GM12878 (cell line): ENCODE measurements at regions not wholly inside any gene's neighbourhood (a gene's known extent, or its start where the extent isn't known, plus 50 kb on each side); places are given as distances from the start of the nearest gene placed in this dataset.

Experiments
- ATAC-seq: fragments of 200-7000 bp; cut with Tn5 transposase; 3 replicates; pipeline ENCODE4 v1.9.1; 2020; ENCODE audit warnings: mild to moderate bottlenecking, moderate library complexity
- BruUV-seq: library from RNA; stranded (reverse); fragments of 400-500 nt; replicated peaks from 2 replicates; lab custom pipeline; 2021; lab: Mats Ljungman, UMichigan
- CTCF ChIA-PET: fragments of 300-600 bp; sonication (Branson Sonifier 250); formaldehyde crosslinking; extraction: SDS; loops from one replicate; lab custom pipeline; 2021; ENCODE audit warnings: inconsistent platforms; lab: Yijun Ruan, JAX
- POLR2A ChIA-PET: fragments of 350-600 bp; formaldehyde crosslinking; extraction: SDS; loops from one replicate; lab custom pipeline; 2021; ENCODE audit warnings: inconsistent platforms; lab: Charles Lee
- RAD21 ChIA-PET: fragments of 300-600 bp; sonication (Branson Sonifier 250); formaldehyde crosslinking; loops from one replicate; lab custom pipeline; 2023; ENCODE audit warnings: antibody characterized with exemption; ENCODE audit not compliant: unreplicated experiment; lab: Charles Lee
- SMC1A ChIA-PET: fragments of 300-600 bp; sonication (Branson Sonifier 250); formaldehyde crosslinking; loops from one replicate; lab custom pipeline; 2023; ENCODE audit not compliant: unreplicated experiment, uncharacterized antibody; lab: Charles Lee
- DNase-seq: peaks from one replicate; pipeline ENCODE4 v3.0.0-alpha.2; 2011; ENCODE audit warnings: low read depth, low spot score
- FAIRE-seq: peaks from 3 replicates; lab custom pipeline; 2011; peaks lifted over from hg19 to GRCh38; lab: Jason Lieb, UNC
- H2AFZ ChIP-seq: 2 replicates; pipeline ENCODE4 v1.6.0; 2011; ENCODE audit warnings: low read depth, low read length, control low read depth; ENCODE audit not compliant: control insufficient read depth
- H3K27ac ChIP-seq: 2 replicates; pipeline ENCODE4 v1.5.1; 2011; ENCODE audit warnings: control low read depth; ENCODE audit not compliant: control insufficient read depth, insufficient read depth
- H3K27me3 ChIP-seq, 2 experiments: replicated peaks in 1 of 2; 2 replicates each; pipeline versions ENCODE4 v1.6.0 to v1.6.1; 2011; ENCODE audit warnings: low read length in 1 of 2; ENCODE audit not compliant: control insufficient read depth in 2 of 2, insufficient read depth in 2 of 2
- H3K36me3 ChIP-seq, 2 experiments: 2 replicates each; pipeline ENCODE4 v1.5.1; 2011; ENCODE audit warnings: low read length in 1 of 2; ENCODE audit not compliant: control insufficient read depth in 2 of 2, insufficient read depth in 2 of 2
- H3K4me1 ChIP-seq: 2 replicates; pipeline ENCODE4 v1.6.1; 2011; ENCODE audit warnings: mild to moderate bottlenecking, low read length, moderate library complexity, mixed read lengths; ENCODE audit not compliant: control insufficient read depth, insufficient read depth
- H3K4me2 ChIP-seq: 2 replicates; pipeline ENCODE4 v1.6.0; 2011; ENCODE audit warnings: control low read depth; ENCODE audit not compliant: control insufficient read depth, insufficient read depth
- H3K4me3 ChIP-seq: fragments of 200-600 bp; sonication (generic); 2 replicates; pipeline ENCODE4 v1.5.1; 2016
- H3K79me2 ChIP-seq: 2 replicates; pipeline ENCODE4 v1.6.0; 2011; ENCODE audit warnings: low read length; ENCODE audit not compliant: control insufficient read depth, insufficient read depth
- H3K9ac ChIP-seq: 2 replicates; pipeline ENCODE4 v1.8.0; 2011; ENCODE audit warnings: low read length, control low read depth, mixed read lengths; ENCODE audit not compliant: control insufficient read depth, insufficient read depth
- H3K9me3 ChIP-seq: replicated peaks from 3 replicates; pipeline ENCODE4 v1.5.1; 2011; ENCODE audit warnings: mild to moderate bottlenecking, low read length; ENCODE audit not compliant: control insufficient read depth, insufficient read depth
- H4K20me1 ChIP-seq: 2 replicates; pipeline ENCODE4 v1.6.0; 2011; ENCODE audit not compliant: control insufficient read depth, insufficient read depth
- BCLAF1 ChIP-seq: fragments of 450-650 bp; IDR thresholded peaks from 2 replicates; pipeline ENCODE4 v1.6.1; 2017; ENCODE audit warnings: antibody characterized with exemption, mild to moderate bottlenecking, moderate library complexity
- BHLHE40 ChIP-seq, 2 experiments: fragments of 450-650 bp in 1 of 2; IDR thresholded peaks; 2 replicates each; pipeline ENCODE4 v1.6.1; 2011 to 2017; ENCODE audit warnings: low read depth in 2 of 2, borderline replicate concordance in 1 of 2, improper control_type of control experiment in 1 of 2, low read length in 1 of 2, mild to moderate bottlenecking in 1 of 2
- FOXK2 ChIP-seq: fragments of 450-650 bp; IDR thresholded peaks from 2 replicates; pipeline ENCODE4 v1.6.1; 2017; ENCODE audit warnings: mild to moderate bottlenecking, moderate library complexity
- KAT2A ChIP-seq: conservative IDR thresholded peaks from 2 replicates; pipeline ENCODE4 v1.6.1; 2011; ENCODE audit warnings: low read depth, low read length; ENCODE audit not compliant: control insufficient read depth
- MLLT1 ChIP-seq: fragments of 450-650 bp; IDR thresholded peaks from 2 replicates; pipeline ENCODE4 v1.6.1; 2016; ENCODE audit warnings: mild to moderate bottlenecking
- MTA2 ChIP-seq: fragments of 450-650 bp; IDR thresholded peaks from 2 replicates; pipeline ENCODE4 v1.6.1; 2016; ENCODE audit warnings: low read depth, mild to moderate bottlenecking, moderate library complexity
- NR2F1 ChIP-seq: fragments of 450-650 bp; conservative IDR thresholded peaks from 2 replicates; pipeline ENCODE4 v1.6.1; 2017; ENCODE audit warnings: mild to moderate bottlenecking
- PML ChIP-seq: IDR thresholded peaks from 2 replicates; pipeline ENCODE4 v1.6.1; 2012; ENCODE audit warnings: low read length, inconsistent platforms
- SP1 ChIP-seq: IDR thresholded peaks from one replicate; pipeline ENCODE4 v1.6.1; 2011; ENCODE audit warnings: low read depth, low read length
- ZNF217 ChIP-seq: fragments of 450-650 bp; IDR thresholded peaks from 2 replicates; pipeline ENCODE4 v1.6.1; 2017; ENCODE audit warnings: antibody characterized with exemption, mild to moderate bottlenecking
- WGBS: methylation state at CpG from one replicate; pipeline ENCODE4 v1.1.6; 2016; ENCODE audit warnings: low lambda C conversion rate; ENCODE audit not compliant: insufficient replicate concordance, insufficient coverage; ENCODE audit errors: missing lambda C conversion rate; 5-methylcytosine and 5-hydroxymethylcytosine counted together
- in situ Hi-C: fragments of 300-500 bp; cut with MboI; formaldehyde crosslinking; loops from 9 replicates; pipeline ENCODE4 v1.14.3; 2018; ENCODE audit warnings: mixed read lengths
- intact Hi-C: fragments of 100-400 bp; cut with micrococcal nuclease; formaldehyde crosslinking; loops from one replicate; pipeline ENCODE4 v1.14.2; 2022; ENCODE audit not compliant: unreplicated experiment
- TF ChIP-seq, protein P1 (sequence below): IDR thresholded peaks from 2 replicates; pipeline ENCODE4 v1.6.1; 2012; ENCODE audit warnings: mild to moderate bottlenecking, low read depth, low read length
- TF ChIP-seq, protein P2 (sequence below): IDR thresholded peaks from 2 replicates; pipeline ENCODE4 v1.6.1; 2012; ENCODE audit warnings: improper control_type of control experiment, low read depth, low read length; ENCODE audit not compliant: insufficient replicate concordance

DNA sequence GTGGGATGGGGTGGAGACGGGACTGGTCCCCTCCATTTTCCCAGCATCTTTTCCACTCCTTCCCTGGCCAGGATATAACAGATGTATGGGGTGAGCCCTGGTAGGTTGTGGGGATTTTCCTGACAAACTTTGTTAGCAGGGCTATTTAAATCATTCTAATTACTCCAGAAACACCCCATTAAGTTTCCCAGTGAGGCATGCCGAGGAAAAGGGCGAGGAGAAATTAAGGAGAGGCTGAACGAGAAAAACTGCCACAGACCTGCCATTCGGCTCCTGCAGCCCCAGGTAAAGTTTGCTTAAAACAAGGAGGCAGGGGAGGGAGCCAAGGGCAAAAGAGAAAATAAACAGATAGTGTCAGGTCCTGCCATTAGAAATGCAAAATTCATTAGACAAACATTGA, 428.2 kb downstream of the BUD13 start:
- ChIA-PET CTCF (no interaction called here), POLR2A (no interaction called here), RAD21 (no interaction called here), SMC1A (no interaction called here)
- in situ Hi-C loops (no loop called here), intact Hi-C loops (no loop called here)
- Histone ChIP-seq H3K9me3 (no peaks in the 10 kb centered on the region), H3K27ac (no peak overlapping the region), H4K20me1 (no peaks in the 10 kb centered on the region), H3K9ac (no peak overlapping the region), H3K4me3 (no peak overlapping the region), H3K4me2 (no peak overlapping the region), H3K4me1 (no peaks in the 10 kb centered on the region), H3K36me3 (no peaks in the 10 kb centered on the region), H3K27me3 (no peaks in the 10 kb centered on the region), H3K79me2 (no peaks in the 10 kb centered on the region), H2AFZ (no peak overlapping the region)
- BruUV-seq: no TSS peak
- FAIRE-seq: no peak
- no peak for DNase-seq
- WGBS: 22% methylated on average over 5 of the region's 5 CpGs
- no peak for ATAC-seq
- TF ChIP-seq BCLAF1 (no peak), FOXK2 (no peak), NR2F1 (no peak), BHLHE40 (IDR thresholded peaks at IDR 0.05; ENCODE audit: borderline replicate concordance in 1 of 2, low read depth in 2 of 2, low read length in 1 of 2) (no peak), KAT2A (no peak), ZNF217 (no peak), SP1 (no peak), MLLT1 (no peak), PML (no peak), MTA2 (no peak)
- TF ChIP-seq, protein P1, sequence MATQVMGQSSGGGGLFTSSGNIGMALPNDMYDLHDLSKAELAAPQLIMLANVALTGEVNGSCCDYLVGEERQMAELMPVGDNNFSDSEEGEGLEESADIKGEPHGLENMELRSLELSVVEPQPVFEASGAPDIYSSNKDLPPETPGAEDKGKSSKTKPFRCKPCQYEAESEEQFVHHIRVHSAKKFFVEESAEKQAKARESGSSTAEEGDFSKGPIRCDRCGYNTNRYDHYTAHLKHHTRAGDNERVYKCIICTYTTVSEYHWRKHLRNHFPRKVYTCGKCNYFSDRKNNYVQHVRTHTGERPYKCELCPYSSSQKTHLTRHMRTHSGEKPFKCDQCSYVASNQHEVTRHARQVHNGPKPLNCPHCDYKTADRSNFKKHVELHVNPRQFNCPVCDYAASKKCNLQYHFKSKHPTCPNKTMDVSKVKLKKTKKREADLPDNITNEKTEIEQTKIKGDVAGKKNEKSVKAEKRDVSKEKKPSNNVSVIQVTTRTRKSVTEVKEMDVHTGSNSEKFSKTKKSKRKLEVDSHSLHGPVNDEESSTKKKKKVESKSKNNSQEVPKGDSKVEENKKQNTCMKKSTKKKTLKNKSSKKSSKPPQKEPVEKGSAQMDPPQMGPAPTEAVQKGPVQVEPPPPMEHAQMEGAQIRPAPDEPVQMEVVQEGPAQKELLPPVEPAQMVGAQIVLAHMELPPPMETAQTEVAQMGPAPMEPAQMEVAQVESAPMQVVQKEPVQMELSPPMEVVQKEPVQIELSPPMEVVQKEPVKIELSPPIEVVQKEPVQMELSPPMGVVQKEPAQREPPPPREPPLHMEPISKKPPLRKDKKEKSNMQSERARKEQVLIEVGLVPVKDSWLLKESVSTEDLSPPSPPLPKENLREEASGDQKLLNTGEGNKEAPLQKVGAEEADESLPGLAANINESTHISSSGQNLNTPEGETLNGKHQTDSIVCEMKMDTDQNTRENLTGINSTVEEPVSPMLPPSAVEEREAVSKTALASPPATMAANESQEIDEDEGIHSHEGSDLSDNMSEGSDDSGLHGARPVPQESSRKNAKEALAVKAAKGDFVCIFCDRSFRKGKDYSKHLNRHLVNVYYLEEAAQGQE: no peak
- TF ChIP-seq, protein P2, sequence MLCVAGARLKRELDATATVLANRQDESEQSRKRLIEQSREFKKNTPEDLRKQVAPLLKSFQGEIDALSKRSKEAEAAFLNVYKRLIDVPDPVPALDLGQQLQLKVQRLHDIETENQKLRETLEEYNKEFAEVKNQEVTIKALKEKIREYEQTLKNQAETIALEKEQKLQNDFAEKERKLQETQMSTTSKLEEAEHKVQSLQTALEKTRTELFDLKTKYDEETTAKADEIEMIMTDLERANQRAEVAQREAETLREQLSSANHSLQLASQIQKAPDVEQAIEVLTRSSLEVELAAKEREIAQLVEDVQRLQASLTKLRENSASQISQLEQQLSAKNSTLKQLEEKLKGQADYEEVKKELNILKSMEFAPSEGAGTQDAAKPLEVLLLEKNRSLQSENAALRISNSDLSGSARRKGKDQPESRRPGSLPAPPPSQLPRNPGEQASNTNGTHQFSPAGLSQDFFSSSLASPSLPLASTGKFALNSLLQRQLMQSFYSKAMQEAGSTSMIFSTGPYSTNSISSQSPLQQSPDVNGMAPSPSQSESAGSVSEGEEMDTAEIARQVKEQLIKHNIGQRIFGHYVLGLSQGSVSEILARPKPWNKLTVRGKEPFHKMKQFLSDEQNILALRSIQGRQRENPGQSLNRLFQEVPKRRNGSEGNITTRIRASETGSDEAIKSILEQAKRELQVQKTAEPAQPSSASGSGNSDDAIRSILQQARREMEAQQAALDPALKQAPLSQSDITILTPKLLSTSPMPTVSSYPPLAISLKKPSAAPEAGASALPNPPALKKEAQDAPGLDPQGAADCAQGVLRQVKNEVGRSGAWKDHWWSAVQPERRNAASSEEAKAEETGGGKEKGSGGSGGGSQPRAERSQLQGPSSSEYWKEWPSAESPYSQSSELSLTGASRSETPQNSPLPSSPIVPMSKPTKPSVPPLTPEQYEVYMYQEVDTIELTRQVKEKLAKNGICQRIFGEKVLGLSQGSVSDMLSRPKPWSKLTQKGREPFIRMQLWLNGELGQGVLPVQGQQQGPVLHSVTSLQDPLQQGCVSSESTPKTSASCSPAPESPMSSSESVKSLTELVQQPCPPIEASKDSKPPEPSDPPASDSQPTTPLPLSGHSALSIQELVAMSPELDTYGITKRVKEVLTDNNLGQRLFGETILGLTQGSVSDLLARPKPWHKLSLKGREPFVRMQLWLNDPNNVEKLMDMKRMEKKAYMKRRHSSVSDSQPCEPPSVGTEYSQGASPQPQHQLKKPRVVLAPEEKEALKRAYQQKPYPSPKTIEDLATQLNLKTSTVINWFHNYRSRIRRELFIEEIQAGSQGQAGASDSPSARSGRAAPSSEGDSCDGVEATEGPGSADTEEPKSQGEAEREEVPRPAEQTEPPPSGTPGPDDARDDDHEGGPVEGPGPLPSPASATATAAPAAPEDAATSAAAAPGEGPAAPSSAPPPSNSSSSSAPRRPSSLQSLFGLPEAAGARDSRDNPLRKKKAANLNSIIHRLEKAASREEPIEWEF: no peak
